ENCODE measurements at regions not wholly inside any gene's neighbourhood (a gene's known extent, or its start where the extent isn't known, plus 50 kb on each side); places are given as distances from the start of the nearest gene placed in this dataset.

DNA sequence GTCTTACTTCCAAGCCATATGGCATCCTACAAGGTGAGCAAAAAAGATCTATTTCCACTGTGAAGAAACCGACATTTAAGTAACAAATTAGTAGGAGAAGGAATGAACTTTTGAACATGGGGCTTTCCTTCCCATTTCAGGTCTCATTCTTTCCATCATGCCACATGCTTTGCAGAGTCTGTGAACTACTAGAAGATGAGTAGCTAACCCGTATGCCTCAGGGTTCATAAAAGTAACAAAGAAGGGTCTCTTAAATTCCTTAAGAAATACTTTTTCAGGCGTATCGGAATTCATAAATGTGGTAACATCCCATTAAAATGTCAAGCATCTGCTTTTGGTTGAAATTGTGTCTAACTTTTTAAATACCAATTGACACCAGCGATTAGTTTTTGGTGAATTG lies 81.3 kb upstream of the TNS3 start:
- no peak for ATAC-seq

- no peak for ATAC-seq
Measured at GRCh38 chr7:47661051-47661714, 79.3 kb upstream of the TNS3 start.

GRCh38 chr7:47659664-47660462 lies 78.0 kb upstream of the TNS3 start:
- ATAC-seq: no peak

- ATAC-seq: no peak
Measured at GRCh38 chr7:47658886-47659635, 77.2 kb upstream of the TNS3 start.

DNA sequence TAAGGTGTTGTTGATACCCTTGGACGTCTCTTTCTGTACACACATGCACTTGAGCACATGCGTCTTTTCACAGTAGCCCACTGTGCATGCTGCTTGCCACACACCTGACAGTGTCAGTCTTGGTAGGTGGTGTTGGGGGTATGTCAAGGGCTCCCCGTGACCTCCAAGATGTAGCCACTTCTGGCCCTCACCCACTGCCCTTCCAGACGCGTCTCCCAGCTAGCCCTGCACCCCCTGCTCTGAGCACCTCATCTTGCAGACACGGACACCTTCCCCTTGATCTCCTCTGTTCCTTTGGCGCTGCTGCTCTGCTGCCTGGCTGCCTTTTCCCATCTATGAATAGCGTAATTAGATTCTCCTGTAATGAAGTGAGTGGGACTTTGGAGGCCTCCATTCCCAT lies 75.2 kb upstream of the TNS3 start:
- no peak for ATAC-seq

- ATAC-seq: no peak
Measured at GRCh38 chr7:47654672-47655298, 72.9 kb upstream of the TNS3 start.

DNA sequence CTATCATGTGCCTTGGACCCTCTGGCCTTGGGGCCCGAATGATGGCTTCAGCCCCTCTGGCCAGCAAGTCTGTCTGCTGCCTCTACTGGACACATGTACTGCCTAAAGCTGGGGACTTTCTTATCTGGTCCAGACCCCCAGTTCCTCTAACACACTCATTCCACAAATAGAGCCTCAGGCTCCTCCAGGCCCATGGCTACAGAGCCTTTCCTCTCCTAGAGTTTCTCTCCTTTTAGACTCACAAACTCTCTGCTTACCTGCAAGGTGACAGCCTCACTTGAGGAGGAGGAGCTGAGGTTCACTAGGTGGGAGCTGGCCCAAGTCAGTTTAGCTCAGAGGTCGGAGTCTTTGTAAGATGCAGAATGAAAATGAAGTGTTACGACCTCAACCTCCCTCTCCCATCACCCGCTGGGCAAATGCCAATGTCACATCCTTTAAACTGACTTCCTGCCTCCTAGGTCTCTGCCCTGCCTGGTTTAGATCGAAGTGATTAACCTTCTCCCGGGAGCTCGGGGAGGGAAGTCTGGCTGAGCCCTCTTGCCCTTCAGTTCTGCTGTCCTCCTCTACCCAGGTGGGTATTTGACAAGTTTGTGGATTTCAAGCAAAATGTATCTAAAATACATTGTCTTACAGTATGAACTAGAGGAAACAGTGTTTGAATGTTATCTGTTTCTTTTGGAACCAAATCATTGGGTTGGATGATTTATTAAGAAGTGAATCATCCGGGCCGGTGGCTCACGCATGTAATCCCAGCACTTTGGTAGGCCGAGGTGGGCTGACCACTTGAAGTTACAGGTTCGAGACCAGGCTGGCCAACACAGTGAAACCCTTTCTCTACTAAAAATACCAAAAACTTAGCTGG lies 71.9 kb upstream of the TNS3 start:
- no peak for ATAC-seq

DNA sequence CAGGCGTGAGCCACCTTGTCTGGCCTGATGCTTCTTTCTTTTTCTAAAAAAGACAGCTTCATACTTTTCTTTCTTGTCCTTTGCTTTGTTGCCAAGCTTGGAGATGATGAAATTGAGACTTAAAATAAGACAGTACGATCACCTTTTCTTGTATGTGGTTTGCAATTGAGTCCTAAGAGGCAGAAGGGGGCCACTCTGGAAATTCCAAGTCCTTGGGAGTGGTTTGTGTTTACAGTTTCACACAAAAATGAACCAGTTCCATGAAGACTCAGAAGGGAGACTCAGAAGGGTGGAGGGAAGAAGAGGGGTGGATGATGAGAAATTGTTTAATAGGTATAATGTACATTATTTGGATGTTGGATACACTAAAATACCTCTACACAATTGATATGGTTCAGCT lies 70.7 kb upstream of the TNS3 start:
- no peak for ATAC-seq

DNA sequence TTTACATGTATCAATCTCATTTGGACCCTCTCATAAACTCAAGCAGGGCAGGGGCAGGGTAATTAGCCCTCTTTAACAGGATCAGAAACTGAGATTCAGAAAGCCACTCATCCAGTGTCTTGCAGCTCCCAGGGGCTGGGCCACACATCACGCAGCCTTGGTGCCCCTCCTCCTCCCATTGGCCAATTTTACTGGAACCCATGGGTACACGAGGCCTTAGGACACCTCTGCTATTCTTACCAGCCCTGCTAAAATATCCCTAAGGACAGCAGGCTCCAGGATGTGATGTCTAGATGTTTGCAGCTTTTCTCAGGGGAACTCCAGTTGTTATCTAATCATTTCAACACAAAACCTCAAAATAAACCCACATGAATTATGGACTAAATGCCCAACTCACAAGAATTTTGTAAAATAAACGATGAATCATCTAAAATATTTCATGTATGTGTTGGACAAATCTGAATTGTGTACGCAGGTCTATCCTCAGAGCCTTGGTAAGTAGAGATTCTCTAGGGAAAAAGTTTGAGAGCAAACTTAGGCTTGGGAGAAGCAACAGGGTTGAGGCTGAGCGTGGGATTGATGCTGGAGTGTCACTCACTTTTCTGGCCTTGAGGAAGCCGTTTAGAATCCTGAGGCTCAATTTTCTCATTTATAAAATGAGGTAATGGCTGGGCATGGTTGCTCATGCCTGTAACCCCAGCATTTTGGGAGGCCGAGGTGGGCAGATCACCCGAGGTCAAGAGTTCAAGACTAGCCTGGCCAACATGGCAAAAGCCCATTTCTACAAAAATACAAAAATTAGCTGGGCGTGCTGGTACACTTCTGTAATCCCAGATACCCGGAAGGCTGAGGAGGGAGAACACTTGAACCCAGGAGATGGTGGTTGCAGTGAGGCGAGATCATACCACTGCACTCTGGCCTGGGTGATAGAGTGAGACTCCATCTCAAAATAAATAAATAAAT lies 69.7 kb upstream of the TNS3 start:
- no peak for ATAC-seq

DNA sequence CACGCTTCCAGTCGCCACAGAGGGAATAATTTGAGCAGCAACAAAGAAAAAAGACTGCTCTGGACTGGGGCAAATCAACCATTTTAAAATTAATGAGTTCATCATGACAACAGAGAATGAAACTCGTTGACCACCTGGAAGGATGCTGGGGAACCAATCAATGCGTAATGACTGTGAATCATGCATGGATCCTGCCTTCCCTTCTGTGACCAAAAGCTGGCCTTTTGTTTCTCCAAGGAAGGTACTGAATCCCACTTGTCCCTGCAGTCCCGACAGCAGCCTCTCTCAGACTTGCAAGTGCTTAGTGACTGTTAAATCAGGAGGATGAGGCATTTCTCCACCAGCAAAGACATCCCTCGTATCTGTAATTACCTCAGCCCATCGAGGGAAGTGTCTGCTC lies 68.0 kb upstream of the TNS3 start:
- no peak for ATAC-seq

- ATAC-seq: no peak
Measured at GRCh38 chr7:47648275-47648925, 66.5 kb upstream of the TNS3 start.

DNA sequence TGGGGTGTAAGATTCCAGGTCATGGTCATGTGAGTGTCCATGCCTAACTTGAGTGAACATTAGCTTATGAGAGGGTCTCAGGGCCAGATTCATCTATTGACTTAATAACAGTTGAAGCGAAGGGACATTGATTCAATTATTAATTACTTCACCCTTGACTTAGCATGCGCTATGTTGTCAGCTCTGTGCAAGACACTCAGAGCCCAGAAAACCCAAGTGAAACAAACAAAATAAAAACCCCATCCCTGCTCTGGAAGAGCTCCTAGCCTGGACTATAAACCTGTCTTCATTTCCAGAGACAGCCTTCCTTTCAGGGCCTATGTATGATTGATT lies 66.0 kb upstream of the TNS3 start:
- ATAC-seq: no peak

DNA sequence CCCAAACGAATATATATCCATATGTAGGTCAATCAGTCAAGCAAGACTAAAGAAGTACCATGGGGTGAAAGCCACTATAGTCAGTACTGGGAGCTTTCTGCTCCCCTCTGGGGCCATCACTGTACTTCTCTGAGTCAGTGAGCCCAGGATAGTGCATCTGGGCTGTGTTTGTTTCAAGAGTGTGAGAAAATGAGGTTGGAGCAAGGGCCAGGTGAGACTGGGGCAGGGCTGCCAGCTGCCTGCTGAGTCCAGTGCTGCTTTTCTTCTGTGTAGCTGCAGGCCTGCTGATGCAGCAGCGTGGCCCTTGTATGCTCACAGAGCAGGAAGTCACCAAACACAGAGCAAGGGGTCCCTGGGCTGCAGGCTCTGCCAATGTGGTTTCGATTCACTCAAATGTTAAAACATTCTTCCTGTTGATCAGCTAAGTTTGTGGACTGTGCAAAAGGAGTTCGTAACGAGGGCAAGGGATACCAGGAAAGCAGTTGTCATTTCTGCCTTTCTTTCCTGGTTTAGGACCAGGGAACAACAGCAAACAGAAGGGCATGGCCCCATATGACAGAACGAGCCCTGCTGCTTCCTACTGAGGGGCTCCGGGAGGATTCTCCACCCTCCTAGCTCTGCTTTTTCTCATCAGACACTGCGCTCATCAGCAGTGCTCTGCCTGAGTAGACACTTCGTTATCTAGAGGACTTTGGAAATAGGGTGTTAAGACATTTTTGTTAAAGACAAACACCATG lies 65.4 kb upstream of the TNS3 start:
- no peak for ATAC-seq

- no peak for ATAC-seq
Measured at GRCh38 chr7:47643716-47644400, 61.9 kb upstream of the TNS3 start.

DNA sequence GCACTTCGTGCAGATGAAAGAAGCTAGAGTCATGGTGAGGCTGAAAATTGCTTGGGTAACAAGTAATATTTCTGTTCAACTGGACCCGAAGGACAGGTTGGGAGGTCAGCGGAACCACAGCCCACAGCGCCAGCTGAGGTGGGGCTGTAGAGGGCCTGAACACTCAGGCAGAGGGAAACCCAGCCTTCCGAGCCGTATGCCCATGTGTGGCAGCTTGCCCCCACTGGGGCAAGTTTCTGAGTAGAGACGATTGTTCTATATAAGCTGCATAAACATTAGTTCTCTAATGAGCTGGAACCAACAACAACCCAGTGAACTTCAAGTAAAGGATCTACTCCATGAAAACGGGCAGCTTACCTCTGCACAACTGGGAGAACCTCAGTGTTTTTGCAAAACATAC lies 58.4 kb upstream of the TNS3 start:
- ATAC-seq: no peak

- no peak for ATAC-seq
Measured at GRCh38 chr7:47639495-47640110, 57.7 kb upstream of the TNS3 start.

GRCh38 chr7:47638679-47639315 lies 56.9 kb upstream of the TNS3 start:
- peak; percentile 41 for ATAC-seq

All from esophagus mucosa (tissue), 1 donor.